Smooth muscle cell (in vitro differentiated cells): ENCODE measurements at regions not wholly inside any gene's neighbourhood (a gene's known extent, or its start where the extent isn't known, plus 50 kb on each side); places are given as distances from the start of the nearest gene placed in this dataset.

ENCODE experiments used
- DNase-seq: peaks from one replicate; lab custom pipeline; 2025; ENCODE audit not compliant: unreplicated experiment; lab: John Stamatoyannopoulos, UW
- H2AFZ ChIP-seq: fragments of 200-600 bp; sonication (generic); 2 replicates; pipeline ENCODE4 v1.6.0; 2016; ENCODE audit warnings: antibody characterized with exemption, low read depth, mild to moderate bottlenecking
- H3F3A ChIP-seq: fragments of 200-600 bp; sonication (generic); 2 replicates; pipeline ENCODE4 v1.6.0; 2017; ENCODE audit warnings: antibody characterized with exemption, low read depth
- H3K27ac ChIP-seq: fragments of 200-600 bp; sonication (generic); 2 replicates; pipeline ENCODE4 v1.5.1; 2016; ENCODE audit warnings: low read depth, mild to moderate bottlenecking
- H3K27me3 ChIP-seq: fragments of 200-600 bp; sonication (generic); 2 replicates; pipeline ENCODE4 v1.6.1; 2016; ENCODE audit warnings: low read depth, mild to moderate bottlenecking
- H3K36me3 ChIP-seq: fragments of 200-600 bp; sonication (generic); 2 replicates; pipeline ENCODE4 v1.5.1; 2016; ENCODE audit warnings: low read depth
- H3K4me1 ChIP-seq: fragments of 200-600 bp; sonication (generic); 2 replicates; pipeline ENCODE4 v1.5.1; 2016; ENCODE audit warnings: low read depth
- H3K4me2 ChIP-seq: fragments of 200-600 bp; sonication (generic); 2 replicates; pipeline ENCODE4 v1.6.0; 2016; ENCODE audit warnings: mild to moderate bottlenecking
- H3K4me3 ChIP-seq: fragments of 200-600 bp; sonication (generic); 2 replicates; pipeline ENCODE4 v1.5.1; 2016; ENCODE audit warnings: mild to moderate bottlenecking
- H3K79me2 ChIP-seq: fragments of 200-600 bp; sonication (generic); 2 replicates; pipeline ENCODE4 v1.6.0; 2016; ENCODE audit warnings: low read depth, mild to moderate bottlenecking
- H3K9ac ChIP-seq: fragments of 200-600 bp; sonication (generic); 2 replicates; pipeline ENCODE4 v1.6.0; 2016; ENCODE audit warnings: low read depth
- H3K9me3 ChIP-seq: fragments of 200-600 bp; sonication (generic); replicated peaks from 2 replicates; pipeline ENCODE4 v1.5.1; 2016; ENCODE audit warnings: low read depth
- H4K20me1 ChIP-seq: fragments of 200-600 bp; sonication (generic); 2 replicates; pipeline ENCODE4 v1.6.0; 2016; ENCODE audit warnings: low read depth
- CTCF ChIP-seq: fragments of 200-600 bp; sonication (generic); IDR thresholded peaks from 2 replicates; pipeline ENCODE4 v1.5.1; 2017; ENCODE audit warnings: borderline replicate concordance, mild to moderate bottlenecking, antibody characterized with exemption; ENCODE audit not compliant: insufficient read depth, poor library complexity, severe bottlenecking
- WGBS: methylation state at CpG from one replicate; pipeline ENCODE4 v1.1.7; 2016; ENCODE audit warnings: low lambda C conversion rate; 5-methylcytosine and 5-hydroxymethylcytosine counted together

- no peaks in the 10 kb centered on the region for H3F3A ChIP-seq
- H3K36me3 ChIP-seq, result no peaks in the 10 kb centered on the region
- H3K4me3 ChIP-seq, result no peak overlapping the region
- DNase-seq, result no peak
- no peaks in the 10 kb centered on the region for H3K79me2 ChIP-seq
- H3K27me3 ChIP-seq, result no peaks in the 10 kb centered on the region
- H3K27ac ChIP-seq, result no peak overlapping the region
- no peaks in the 10 kb centered on the region for H4K20me1 ChIP-seq
- WGBS, result 54% methylated on average over 3 of the region's 3 CpGs
- no peak overlapping the region for H3K9ac ChIP-seq
- H2AFZ ChIP-seq, result no peak overlapping the region
- no peak overlapping the region for H3K4me2 ChIP-seq
- no peaks in the 10 kb centered on the region for H3K9me3 ChIP-seq
- no peaks in the 10 kb centered on the region for H3K4me1 ChIP-seq
- no peak for TF ChIP-seq CTCF
Observed at GRCh38 chr13:109548374-109548773, 238.0 kb downstream of the IRS2 start.

DNA sequence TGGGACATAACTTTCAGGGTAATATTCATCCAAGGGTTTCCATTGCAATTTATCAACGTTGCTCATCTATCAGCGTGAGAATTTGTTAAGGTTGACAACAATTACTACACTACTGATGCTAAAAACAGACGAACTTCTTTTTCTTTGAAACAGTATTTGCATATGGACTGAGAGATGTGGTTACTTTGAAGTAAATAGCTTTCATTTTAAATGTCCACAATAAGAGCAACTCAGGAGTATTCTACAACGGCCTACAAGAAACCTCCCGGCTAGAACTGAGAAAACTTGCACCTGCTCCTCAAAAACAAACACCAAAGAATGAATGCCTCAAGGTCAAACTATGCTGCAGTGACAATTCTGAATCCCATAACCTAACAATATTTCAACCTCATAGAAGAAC, 238.4 kb downstream of the IRS2 start:
- DNase-seq, result no peak
- Histone ChIP-seq H2AFZ (no peak overlapping the region), H3K9ac (no peak overlapping the region), H3K4me3 (no peak overlapping the region), H4K20me1 (no peaks in the 10 kb centered on the region), H3K4me2 (no peak overlapping the region), H3K79me2 (no peaks in the 10 kb centered on the region), H3K9me3 (no peaks in the 10 kb centered on the region), H3K27ac (no peak overlapping the region), H3K27me3 (no peaks in the 10 kb centered on the region), H3K36me3 (no peaks in the 10 kb centered on the region), H3F3A (no peaks in the 10 kb centered on the region), H3K4me1 (no peaks in the 10 kb centered on the region)
- TF ChIP-seq CTCF, result no peak
- 91% methylated on average over 5 of the region's 5 CpGs for WGBS

DNA sequence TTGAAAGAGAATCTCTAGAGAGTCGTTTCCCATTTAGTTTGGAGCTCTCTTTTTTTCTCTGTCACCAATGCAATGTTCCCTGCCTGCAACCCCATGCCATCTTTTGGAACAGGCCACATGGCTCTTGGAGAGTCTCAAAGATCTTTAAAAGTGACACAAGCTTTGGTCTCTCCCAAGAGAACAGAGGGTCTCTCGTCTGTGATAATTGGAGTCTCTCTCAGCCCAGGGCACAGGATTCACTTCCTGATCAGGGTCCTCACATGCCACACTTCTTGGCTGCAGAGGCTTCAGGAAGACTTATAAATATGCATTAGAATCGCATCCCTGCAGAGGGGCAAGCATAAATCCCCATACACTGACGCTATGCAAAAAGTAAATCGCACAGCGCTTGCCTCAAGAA, 240.5 kb downstream of the IRS2 start:
- Histone ChIP-seq H3K4me2 (no peak overlapping the region), H3K4me3 (no peak overlapping the region), H3K36me3 (no peaks in the 10 kb centered on the region), H3K27ac (no peak overlapping the region), H3K79me2 (no peaks in the 10 kb centered on the region), H3K9me3 (no peaks in the 10 kb centered on the region), H3F3A (no peaks in the 10 kb centered on the region), H4K20me1 (no peaks in the 10 kb centered on the region), H3K27me3 (no peaks in the 10 kb centered on the region), H3K4me1 (no peaks in the 10 kb centered on the region), H2AFZ (no peak overlapping the region), H3K9ac (no peak overlapping the region)
- WGBS, result 50% methylated on average over 6 of the region's 6 CpGs
- no peak for TF ChIP-seq CTCF
- DNase-seq, result no peak

DNA sequence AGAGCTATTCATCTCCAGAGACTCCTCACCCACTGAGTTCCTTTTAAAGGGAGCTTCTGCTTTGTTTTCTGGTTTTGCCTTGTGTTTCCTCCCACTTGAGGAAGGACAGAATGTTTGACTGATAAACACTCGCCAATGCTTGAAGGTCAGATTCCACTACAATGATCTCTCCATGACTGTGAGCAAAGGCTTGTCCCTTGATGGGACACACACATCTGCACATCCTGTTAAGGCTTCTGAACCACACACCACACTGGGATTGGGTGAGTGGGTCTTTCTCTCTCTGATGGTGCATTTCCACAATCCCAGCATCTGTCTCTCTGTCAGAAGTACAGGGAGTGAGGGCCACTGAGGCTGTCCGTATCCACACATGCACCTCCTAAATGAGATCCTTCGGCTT, 245.3 kb downstream of the IRS2 start:
- no peaks in the 10 kb centered on the region for H3K9me3 ChIP-seq
- no peak for DNase-seq
- H4K20me1 ChIP-seq, result no peaks in the 10 kb centered on the region
- H3F3A ChIP-seq, result no peaks in the 10 kb centered on the region
- H3K4me3 ChIP-seq, result no peak overlapping the region
- H3K4me1 ChIP-seq, result no peaks in the 10 kb centered on the region
- WGBS, result 80% methylated on average over 3 of the region's 3 CpGs
- H3K4me2 ChIP-seq, result no peak overlapping the region
- no peaks in the 10 kb centered on the region for H3K79me2 ChIP-seq
- H2AFZ ChIP-seq, result no peak overlapping the region
- no peak overlapping the region for H3K27ac ChIP-seq
- no peaks in the 10 kb centered on the region for H3K27me3 ChIP-seq
- H3K9ac ChIP-seq, result no peak overlapping the region
- H3K36me3 ChIP-seq, result no peaks in the 10 kb centered on the region
- no peak for TF ChIP-seq CTCF
